GM10248 (cell line): ENCODE measurements at regions not wholly inside any gene's neighbourhood (a gene's known extent, or its start where the extent isn't known, plus 50 kb on each side); places are given as distances from the start of the nearest gene placed in this dataset.

Source experiments
- CTCF ChIA-PET: fragments of 300-600 bp; sonication (Branson Sonifier 250); formaldehyde crosslinking; extraction: SDS; loops from one replicate; lab custom pipeline; 2021; ENCODE audit warnings: antibody characterized with exemption; lab: Yijun Ruan, JAX
- POLR2A ChIA-PET: fragments of 350-650 bp; sonication (Branson Sonifier 250); formaldehyde crosslinking; extraction: SDS; loops from one replicate; lab custom pipeline; 2020; ENCODE audit warnings: antibody characterized with exemption; lab: Yijun Ruan, JAX
- DNase-seq: peaks from one replicate; pipeline ENCODE4 v3.0.0; 2012; ENCODE audit errors: extremely low spot score
- CTCF ChIP-seq: IDR thresholded peaks from 2 replicates; pipeline ENCODE4 v1.5.1; 2012; ENCODE audit warnings: mild to moderate bottlenecking, low read depth; ENCODE audit errors: extremely low read depth, missing control alignments, control extremely low read depth

GRCh38 chr5:57895766-57896165 lies 413.2 kb upstream of the ACTBL2 start:
- no peak for DNase-seq
- ChIA-PET CTCF (no interaction called here), POLR2A (no interaction called here)

GRCh38 chr5:57893926-57894325 lies 411.3 kb upstream of the ACTBL2 start:
- CTCF ChIA-PET = interaction anchor here (1.6 kb wide), 1 partner anchor 12 kb away, joined by 4 read pairs; no protein-coding TSS in a partner anchor
- POLR2A ChIA-PET = no interaction called here
- no peak for DNase-seq

More at GRCh38 chr5:57895766-57896165, 413.2 kb upstream of the ACTBL2 start:
- TF ChIP-seq CTCF = no peak

GRCh38 chr5:57891443-57891842 lies 408.8 kb upstream of the ACTBL2 start:
- no peak for DNase-seq
- CTCF ChIA-PET = no interaction called here
- no peak for TF ChIP-seq CTCF
- POLR2A ChIA-PET = no interaction called here

More at GRCh38 chr5:57893926-57894325, 411.3 kb upstream of the ACTBL2 start:
- no peak for TF ChIP-seq CTCF

- no peak for DNase-seq
- TF ChIP-seq CTCF = no peak
- ChIA-PET POLR2A (no interaction called here), CTCF (no interaction called here)
Measured at GRCh38 chr5:57889558-57889957, 406.9 kb upstream of the ACTBL2 start.

GRCh38 chr5:57887851-57888621 lies 405.4 kb upstream of the ACTBL2 start:
- peak; percentile 12 for DNase-seq
- ChIA-PET POLR2A (no interaction called here), CTCF (interaction anchor here (1.0 to 1.5 kb wide), 5 partner anchors 9 to 573 kb away, joined by 3 to 6 read pairs (median 4); no protein-coding TSS in a partner anchor)
- TF ChIP-seq CTCF = peak; percentile 15

GRCh38 chr5:57884346-57885102 lies 401.9 kb upstream of the ACTBL2 start:
- DNase-seq = no peak
- POLR2A ChIA-PET = no interaction called here
- no peak for TF ChIP-seq CTCF
- CTCF ChIA-PET = interaction anchor here (1.1 to 1.2 kb wide), 3 partner anchors 10 to 20 kb away, joined by 3 read pairs; no protein-coding TSS in a partner anchor
